ENCODE measurements at regions not wholly inside any gene's neighbourhood (a gene's known extent, or its start where the extent isn't known, plus 50 kb on each side); places are given as distances from the start of the nearest gene placed in this dataset.
"Not testable (repeated sequence)": the region's sequence is repeated elsewhere in the genome, so short reads cannot be mapped to it uniquely, and the experiment has no call there.

- DNase-seq; H3K4me1 Mint-ChIP-seq; CTCF ChIA-PET; H3K4me3 Mint-ChIP-seq; H3K36me3 Mint-ChIP-seq (ENCODE audit: low read depth); H3K27me3 Mint-ChIP-seq; H3K9me3 Mint-ChIP-seq; H3K27ac Mint-ChIP-seq; POLR2A ChIA-PET: not testable (repeated sequence)
These were observed 75.1 kb downstream of the LYZL1 start for GRCh38 chr10:29363930-29364329.

- DNase-seq; H3K27me3 Mint-ChIP-seq; CTCF ChIA-PET; H3K4me1 Mint-ChIP-seq; H3K9me3 Mint-ChIP-seq; POLR2A ChIA-PET; H3K36me3 Mint-ChIP-seq (ENCODE audit: low read depth); H3K4me3 Mint-ChIP-seq; H3K27ac Mint-ChIP-seq: not testable (repeated sequence)
These were observed 77.3 kb downstream of the LYZL1 start for GRCh38 chr10:29366206-29366605.

- no peak for DNase-seq
- Mint-ChIP-seq H3K4me1 (no peaks in the 10 kb centered on the region), H3K9me3 (no peaks in the 10 kb centered on the region), H3K4me3 (no peak overlapping the region), H3K36me3 (ENCODE audit: low read depth) (no peaks in the 10 kb centered on the region), H3K27ac (no peak overlapping the region), H3K27me3 (peaks cover 9% of the 10 kb centered on the region)
- CTCF ChIA-PET, result no interaction called here
- POLR2A ChIA-PET, result no interaction called here
These were observed 80.5 kb downstream of the LYZL1 start for GRCh38 chr10:29369419-29369818.

GRCh38 chr10:29370097-29371092 is 81.5 kb downstream of the LYZL1 start:
- ChIA-PET POLR2A (no interaction called here), CTCF (no interaction called here)
- Mint-ChIP-seq H3K9me3 (no peaks in the 10 kb centered on the region), H3K27ac (no peak overlapping the region), H3K4me1 (no peaks in the 10 kb centered on the region), H3K4me3 (no peak overlapping the region), H3K36me3 (ENCODE audit: low read depth) (no peaks in the 10 kb centered on the region), H3K27me3 (peaks cover 9% of the 10 kb centered on the region)
- no peak for DNase-seq

- Mint-ChIP-seq H3K27ac (no peak overlapping the region), H3K4me1 (no peaks in the 10 kb centered on the region), H3K27me3 (peaks cover 9% of the 10 kb centered on the region), H3K9me3 (no peaks in the 10 kb centered on the region), H3K4me3 (no peak overlapping the region), H3K36me3 (ENCODE audit: low read depth) (no peaks in the 10 kb centered on the region)
- DNase-seq, result no peak
- ChIA-PET POLR2A (no interaction called here), CTCF (no interaction called here)
These were observed 84.0 kb downstream of the LYZL1 start for GRCh38 chr10:29372920-29373319.

GRCh38 chr10:29374162-29374561 is 85.3 kb downstream of the LYZL1 start:
- no peak for DNase-seq
- H3K27me3 Mint-ChIP-seq, result peaks cover 7% of the 10 kb centered on the region
- no peaks in the 10 kb centered on the region for H3K36me3 Mint-ChIP-seq (ENCODE audit: low read depth)
- H3K9me3 Mint-ChIP-seq, result no peaks in the 10 kb centered on the region
- ChIA-PET CTCF (no interaction called here), POLR2A (no interaction called here)
- no peaks in the 10 kb centered on the region for H3K4me1 Mint-ChIP-seq
- no peak overlapping the region for H3K27ac Mint-ChIP-seq
- H3K4me3 Mint-ChIP-seq, result no peak overlapping the region

GRCh38 chr10:29375888-29376287 is 87.0 kb downstream of the LYZL1 start:
- POLR2A ChIA-PET, result no interaction called here
- CTCF ChIA-PET, result interaction anchor here (1.1 kb wide), 1 partner anchor 10 kb away, joined by 3 read pairs; no protein-coding TSS in a partner anchor
- H3K27me3 Mint-ChIP-seq, result peaks cover 12% of the 10 kb centered on the region
- peaks cover 7% of the 10 kb centered on the region for H3K4me1 Mint-ChIP-seq
- no peak overlapping the region for H3K4me3 Mint-ChIP-seq
- no peaks in the 10 kb centered on the region for H3K9me3 Mint-ChIP-seq
- no peak for DNase-seq
- no peaks in the 10 kb centered on the region for H3K36me3 Mint-ChIP-seq (ENCODE audit: low read depth)
- H3K27ac Mint-ChIP-seq, result no peak overlapping the region

GRCh38 chr10:29377333-29377961 is 88.6 kb downstream of the LYZL1 start:
- Mint-ChIP-seq H3K4me3 (no peak overlapping the region), H3K9me3 (no peaks in the 10 kb centered on the region), H3K27me3 (peaks cover 8% of the 10 kb centered on the region), H3K4me1 (peaks cover 7% of the 10 kb centered on the region), H3K36me3 (ENCODE audit: low read depth) (no peaks in the 10 kb centered on the region), H3K27ac (no peak overlapping the region)
- POLR2A ChIA-PET, result no interaction called here
- CTCF ChIA-PET, result no interaction called here
- peak; percentile 16 for DNase-seq

- Mint-ChIP-seq H3K9me3 (no peaks in the 10 kb centered on the region), H3K4me1 (peaks cover 11% of the 10 kb centered on the region), H3K36me3 (ENCODE audit: low read depth) (no peaks in the 10 kb centered on the region), H3K27ac (no peak overlapping the region), H3K4me3 (no peak overlapping the region), H3K27me3 (peaks cover 8% of the 10 kb centered on the region)
- CTCF ChIA-PET, result no interaction called here
- no peak for DNase-seq
- POLR2A ChIA-PET, result no interaction called here
These were observed 89.2 kb downstream of the LYZL1 start for GRCh38 chr10:29378106-29378505.

- Mint-ChIP-seq H3K4me3 (no peak overlapping the region), H3K27me3 (peaks cover 8% of the 10 kb centered on the region), H3K27ac (no peak overlapping the region), H3K4me1 (peaks cover 12% of the 10 kb centered on the region), H3K9me3 (no peaks in the 10 kb centered on the region), H3K36me3 (ENCODE audit: low read depth) (no peaks in the 10 kb centered on the region)
- DNase-seq, result no peak
- ChIA-PET CTCF (no interaction called here), POLR2A (no interaction called here)
These were observed 90.3 kb downstream of the LYZL1 start for GRCh38 chr10:29379208-29379607.

- DNase-seq; POLR2A ChIA-PET; CTCF ChIA-PET; H3K27ac Mint-ChIP-seq; H3K36me3 Mint-ChIP-seq (ENCODE audit: low read depth); H3K9me3 Mint-ChIP-seq; H3K4me3 Mint-ChIP-seq: not testable (repeated sequence)
- peaks cover 11% of the 10 kb centered on the region for H3K27me3 Mint-ChIP-seq
- H3K4me1 Mint-ChIP-seq, result peaks cover 12% of the 10 kb centered on the region
These were observed 91.1 kb downstream of the LYZL1 start for GRCh38 chr10:29379777-29380598.

GRCh38 chr10:29380599-29381511 is 92.0 kb downstream of the LYZL1 start:
- DNase-seq; H3K36me3 Mint-ChIP-seq (ENCODE audit: low read depth); H3K4me3 Mint-ChIP-seq; POLR2A ChIA-PET; H3K9me3 Mint-ChIP-seq; H3K27ac Mint-ChIP-seq: not testable (repeated sequence)
- Mint-ChIP-seq H3K4me1 (peaks cover 12% of the 10 kb centered on the region), H3K27me3 (peaks cover 11% of the 10 kb centered on the region)
- CTCF ChIA-PET, result interaction anchor here (1.3 kb wide), 1 partner anchor 116 kb away, joined by 3 read pairs; no protein-coding TSS in a partner anchor

All from activated CD4-positive, alpha-beta T cell treated with anti-CD3 and anti-CD28 coated beads, Interleukin-2, amount 10 ng/mL, durations not matched to agents 7 days and 5 days (primary cell).